ENCODE measurements at regions not wholly inside any gene's neighbourhood (a gene's known extent, or its start where the extent isn't known, plus 50 kb on each side); places are given as distances from the start of the nearest gene placed in this dataset.

DNA sequence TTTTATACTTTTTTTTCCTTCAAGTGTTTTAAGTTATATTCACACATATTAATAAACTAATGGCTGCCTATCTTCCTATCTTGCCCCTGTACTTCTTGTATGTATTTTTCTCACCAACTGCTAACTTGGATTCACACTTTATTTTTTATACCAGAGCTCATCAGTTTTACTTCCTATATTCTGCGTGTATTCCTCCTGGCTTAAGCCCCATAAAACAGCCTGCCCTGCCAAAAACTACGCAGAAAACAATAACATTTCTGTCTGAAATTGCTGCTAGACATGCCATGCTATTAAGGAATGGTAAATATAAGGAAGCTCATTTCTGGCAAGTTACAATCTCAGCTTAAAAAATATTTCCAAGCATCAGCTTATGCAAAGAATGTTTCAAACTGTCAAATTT, 172.3 kb downstream of the UBE2E3 start:
- Histone ChIP-seq H3K27me3 (no peaks in the 10 kb centered on the region), H3K4me3 (no peak overlapping the region), H3K36me3 (no peaks in the 10 kb centered on the region), H3K4me1 (no peaks in the 10 kb centered on the region), H3K27ac (no peak overlapping the region), H3K9me3 (no peaks in the 10 kb centered on the region)
- no peak for TF ChIP-seq CTCF (IDR thresholded peaks at IDR 0.05)
- FAIRE-seq (no peak), ATAC-seq (no peak), DNase-seq (no peak)
- intact Hi-C loops (cut with DNase I), result no loop called here
- 45 to 70% methylated on average over 2 of the region's 2 CpGs for WGBS, 2 donors

DNA sequence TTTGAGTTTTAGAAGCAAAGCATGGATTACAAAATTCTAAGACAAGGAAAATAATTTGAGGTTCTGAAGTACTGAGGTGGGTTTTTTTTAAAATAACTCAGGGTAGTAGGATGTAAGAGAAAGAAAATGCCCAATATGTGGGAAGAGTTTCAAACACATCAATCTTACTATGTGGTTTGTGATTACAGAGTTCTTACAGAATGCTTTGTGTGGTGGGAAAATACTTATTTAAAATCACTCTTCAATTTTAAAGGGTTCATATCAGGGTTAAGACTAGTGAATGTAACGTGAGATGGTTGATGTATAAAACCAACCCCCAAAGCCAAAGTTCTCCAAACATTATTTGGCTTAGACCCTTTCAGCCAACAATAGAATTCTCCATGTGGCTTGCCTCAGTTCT, 173.5 kb downstream of the UBE2E3 start:
- DNase-seq (no peak), FAIRE-seq (no peak)

DNA sequence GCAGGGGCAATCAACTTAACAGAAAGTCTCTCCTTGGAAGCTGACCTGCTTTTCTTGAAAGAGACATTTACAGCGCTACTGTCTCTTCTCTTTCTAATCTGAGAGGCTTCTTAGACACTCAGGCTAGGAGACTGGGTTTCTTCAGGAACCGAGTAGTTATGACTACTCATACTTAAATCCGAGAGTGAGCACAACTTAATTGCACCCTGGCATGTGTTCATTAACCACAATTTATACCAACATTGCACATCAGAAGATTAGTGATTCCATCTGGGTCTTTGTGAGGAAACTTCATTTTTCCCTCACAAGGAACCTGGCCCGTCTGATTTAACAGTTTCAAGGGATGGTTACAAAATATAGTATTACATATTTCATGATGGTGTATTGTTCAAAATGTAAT, 176.9 kb downstream of the UBE2E3 start:
- Histone ChIP-seq H3K4me3 (no peak overlapping the region), H3K9me3 (no peaks in the 10 kb centered on the region), H3K27me3 (no peaks in the 10 kb centered on the region), H3K4me1 (no peaks in the 10 kb centered on the region), H3K27ac (no peak overlapping the region), H3K36me3 (no peaks in the 10 kb centered on the region)
- TF ChIP-seq CTCF (IDR thresholded peaks at IDR 0.05), result no peak
- intact Hi-C loops (cut with DNase I), result no loop called here
- WGBS, 2 donors, result 63 to 72% methylated on average over 4 of the region's 4 CpGs
- FAIRE-seq (no peak), ATAC-seq (no peak), DNase-seq (no peak)

More for the DNA sequence above, 173.5 kb downstream of the UBE2E3 start:
- Histone ChIP-seq H3K27ac (no peak overlapping the region), H3K9me3 (no peaks in the 10 kb centered on the region), H3K27me3 (no peaks in the 10 kb centered on the region), H3K4me1 (no peaks in the 10 kb centered on the region), H3K4me3 (no peak overlapping the region), H3K36me3 (no peaks in the 10 kb centered on the region)
- intact Hi-C loops (cut with DNase I), result no loop called here
- ATAC-seq, result no peak
- no peak for TF ChIP-seq CTCF (IDR thresholded peaks at IDR 0.05)
- 18 to 30% methylated on average over 1 of the region's 1 CpG for WGBS, 2 donors

DNA sequence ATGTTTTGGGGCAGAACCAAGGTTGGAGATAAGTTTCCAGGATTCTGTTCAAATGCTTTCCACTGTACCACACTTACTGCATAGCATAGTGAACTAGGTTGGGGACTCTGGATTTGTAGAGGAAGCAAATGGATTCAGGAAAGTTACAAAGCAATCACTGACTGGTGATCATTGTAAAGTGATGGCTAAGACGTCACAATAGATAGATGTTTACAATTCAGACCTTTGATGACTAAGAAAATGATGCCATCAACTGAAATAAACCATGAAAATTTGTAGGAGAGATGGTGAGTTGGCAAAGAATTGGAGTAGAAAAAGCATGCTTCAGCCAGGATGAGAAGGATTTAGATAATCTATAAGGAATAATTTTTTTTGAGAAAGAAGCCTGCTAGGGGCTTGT, 178.0 kb downstream of the UBE2E3 start:
- Histone ChIP-seq H3K4me3 (no peak overlapping the region), H3K27me3 (no peaks in the 10 kb centered on the region), H3K4me1 (no peaks in the 10 kb centered on the region), H3K9me3 (no peaks in the 10 kb centered on the region), H3K36me3 (no peaks in the 10 kb centered on the region), H3K27ac (no peak overlapping the region)
- TF ChIP-seq CTCF (IDR thresholded peaks at IDR 0.05), result no peak
- intact Hi-C loops (cut with DNase I), result no loop called here
- no peak for ATAC-seq
- FAIRE-seq, result no peak
- no peak for DNase-seq
- 27 to 32% methylated on average over 1 of the region's 1 CpG for WGBS, 2 donors

- Histone ChIP-seq H3K27me3 (no peaks in the 10 kb centered on the region), H3K4me3 (no peak overlapping the region), H3K4me1 (no peaks in the 10 kb centered on the region), H3K36me3 (no peaks in the 10 kb centered on the region), H3K9me3 (no peaks in the 10 kb centered on the region), H3K27ac (no peak overlapping the region)
- no peak for ATAC-seq
- 80 to 100% methylated on average over 1 of the region's 1 CpG for WGBS, 2 donors
- no peak for TF ChIP-seq CTCF (IDR thresholded peaks at IDR 0.05)
- DNase-seq, result no peak
- FAIRE-seq, result no peak
- intact Hi-C loops (cut with DNase I), result no loop called here
Measured at GRCh38 chr2:181161615-181162014, 181.2 kb downstream of the UBE2E3 start.
